Testis (tissue), 2 donors: ENCODE measurements at regions not wholly inside any gene's neighbourhood (a gene's known extent, or its start where the extent isn't known, plus 50 kb on each side); places are given as distances from the start of the nearest gene placed in this dataset.

Experiments used
- POLR2A ChIP-seq: fragments of 450-650 bp; IDR thresholded peaks from one replicate; pipeline ENCODE4 v1.6.1; 2017; ENCODE audit warnings: antibody characterized with exemption, mild to moderate bottlenecking, moderate library complexity
- TF ChIP-seq, protein P1 (sequence below), 3 experiments: fragments of 450-650 bp in 2 of 3; fragments of 200-600 bp in 1 of 3; sonication (generic) in 1 of 3; IDR thresholded peaks; one replicate each; pipeline ENCODE4 v1.5.1; 2016 to 2019; ENCODE audit warnings: antibody characterized with exemption in 3 of 3, mild to moderate bottlenecking in 2 of 3, moderate library complexity in 1 of 3

- TF ChIP-seq, protein P1, sequence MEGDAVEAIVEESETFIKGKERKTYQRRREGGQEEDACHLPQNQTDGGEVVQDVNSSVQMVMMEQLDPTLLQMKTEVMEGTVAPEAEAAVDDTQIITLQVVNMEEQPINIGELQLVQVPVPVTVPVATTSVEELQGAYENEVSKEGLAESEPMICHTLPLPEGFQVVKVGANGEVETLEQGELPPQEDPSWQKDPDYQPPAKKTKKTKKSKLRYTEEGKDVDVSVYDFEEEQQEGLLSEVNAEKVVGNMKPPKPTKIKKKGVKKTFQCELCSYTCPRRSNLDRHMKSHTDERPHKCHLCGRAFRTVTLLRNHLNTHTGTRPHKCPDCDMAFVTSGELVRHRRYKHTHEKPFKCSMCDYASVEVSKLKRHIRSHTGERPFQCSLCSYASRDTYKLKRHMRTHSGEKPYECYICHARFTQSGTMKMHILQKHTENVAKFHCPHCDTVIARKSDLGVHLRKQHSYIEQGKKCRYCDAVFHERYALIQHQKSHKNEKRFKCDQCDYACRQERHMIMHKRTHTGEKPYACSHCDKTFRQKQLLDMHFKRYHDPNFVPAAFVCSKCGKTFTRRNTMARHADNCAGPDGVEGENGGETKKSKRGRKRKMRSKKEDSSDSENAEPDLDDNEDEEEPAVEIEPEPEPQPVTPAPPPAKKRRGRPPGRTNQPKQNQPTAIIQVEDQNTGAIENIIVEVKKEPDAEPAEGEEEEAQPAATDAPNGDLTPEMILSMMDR (IDR thresholded peaks at IDR 0.05), result no peak
- no peak for TF ChIP-seq POLR2A
Observed at GRCh38 chr4:79141530-79141929, 184.3 kb downstream of the NAA11 start.
